ENCODE measurements at regions not wholly inside any gene's neighbourhood (a gene's known extent, or its start where the extent isn't known, plus 50 kb on each side); places are given as distances from the start of the nearest gene placed in this dataset.
"Not testable (repeated sequence)": the region's sequence is repeated elsewhere in the genome, so short reads cannot be mapped to it uniquely, and the experiment has no call there.

GRCh38 chr13:47687577-47687976 is 313.5 kb downstream of the SUCLA2 start:
- DNase-seq, result no peak

GRCh38 chr13:47685156-47685555 is 315.9 kb downstream of the SUCLA2 start:
- not testable (repeated sequence) for DNase-seq

GRCh38 chr13:47680748-47681147 is 320.3 kb downstream of the SUCLA2 start:
- DNase-seq, result no peak

GRCh38 chr13:47679401-47679800 is 321.7 kb downstream of the SUCLA2 start:
- DNase-seq, result no peak

GRCh38 chr13:47678201-47678968 is 322.7 kb downstream of the SUCLA2 start:
- DNase-seq, result no peak

GRCh38 chr13:47675871-47676270 is 325.2 kb downstream of the SUCLA2 start:
- DNase-seq, result no peak

GRCh38 chr13:47673009-47673850 is 327.8 kb downstream of the SUCLA2 start:
- no peak for DNase-seq

- no peak for DNase-seq
These were observed 328.6 kb downstream of the SUCLA2 start for GRCh38 chr13:47672245-47673008.

GRCh38 chr13:47671776-47672175 is 329.3 kb downstream of the SUCLA2 start:
- no peak for DNase-seq

GRCh38 chr13:47665043-47665442 is 336.0 kb downstream of the SUCLA2 start:
- DNase-seq, result no peak

GRCh38 chr13:47661076-47661475 is 340.0 kb downstream of the SUCLA2 start:
- DNase-seq, result no peak

- no peak for DNase-seq
These were observed 344.4 kb downstream of the SUCLA2 start for GRCh38 chr13:47656651-47657050.

- DNase-seq, result no peak
These were observed 350.9 kb downstream of the SUCLA2 start for GRCh38 chr13:47650209-47650608.

GRCh38 chr13:47647001-47647400 is 354.1 kb downstream of the SUCLA2 start:
- no peak for DNase-seq

- DNase-seq, result no peak
These were observed 354.8 kb downstream of the SUCLA2 start for GRCh38 chr13:47646298-47646697.

GRCh38 chr13:47639738-47640447 is 361.2 kb downstream of the SUCLA2 start:
- DNase-seq, result no peak

- DNase-seq, result no peak
These were observed 362.4 kb downstream of the SUCLA2 start for GRCh38 chr13:47638627-47639026.

- no peak for DNase-seq
These were observed 368.8 kb downstream of the SUCLA2 start for GRCh38 chr13:47632311-47632710.

- no peak for DNase-seq
These were observed 372.4 kb downstream of the SUCLA2 start for GRCh38 chr13:47628666-47629065.

GRCh38 chr13:47623862-47624261 is 377.2 kb downstream of the SUCLA2 start:
- DNase-seq, result no peak

- DNase-seq, result no peak
These were observed 379.1 kb downstream of the SUCLA2 start for GRCh38 chr13:47621931-47622330.

- DNase-seq, result no peak
These were observed 389.3 kb downstream of the SUCLA2 start for GRCh38 chr13:47611664-47612288.

All from stimulated activated CD4-positive, alpha-beta T cell treated with anti-CD3 and anti-CD28 coated beads, Interleukin-15, amount 100 ng/mL, for 24 hours (primary cell).